Stimulated activated CD8-positive, alpha-beta memory T cell treated with anti-CD3 and anti-CD28 coated beads, Interleukin-7, amount 100 ng/mL, for 1 hour (primary cell): ENCODE measurements at regions not wholly inside any gene's neighbourhood (a gene's known extent, or its start where the extent isn't known, plus 50 kb on each side); places are given as distances from the start of the nearest gene placed in this dataset.
"Not testable (repeated sequence)": the region's sequence is repeated elsewhere in the genome, so short reads cannot be mapped to it uniquely, and the experiment has no call there.

Source experiments
- DNase-seq, 2 donors: peaks; one replicate each; pipeline ENCODE4 v3.0.0-alpha.2; 2020; ENCODE audit warnings: low read depth in 2 of 2

GRCh38 chr5:82956600-82956999, 120.6 kb downstream of the TMEM167A start:
- no peak for DNase-seq

- DNase-seq, result no peak
Observed at GRCh38 chr5:82952326-82952725, 124.9 kb downstream of the TMEM167A start.

DNA sequence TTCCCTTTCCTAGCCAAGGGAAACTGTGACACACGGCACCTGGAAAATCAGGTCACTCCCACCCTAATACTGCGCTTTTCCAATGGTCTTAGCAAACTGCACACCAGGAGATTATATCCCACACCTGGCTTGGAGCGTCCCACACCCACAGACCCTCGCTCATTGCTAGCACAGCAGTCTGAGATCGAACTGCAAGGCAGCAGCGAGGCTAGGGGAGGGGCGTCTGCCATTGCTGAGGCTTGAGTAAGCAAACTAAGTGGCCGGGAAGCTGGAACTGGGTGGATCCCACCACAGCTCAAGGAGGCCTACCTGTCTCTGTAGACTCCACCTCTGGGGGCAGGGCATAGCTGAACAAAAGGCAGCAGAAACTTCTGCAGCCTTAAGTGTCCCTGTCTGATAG, 132.9 kb downstream of the TMEM167A start:
- not testable (repeated sequence) for DNase-seq

DNA sequence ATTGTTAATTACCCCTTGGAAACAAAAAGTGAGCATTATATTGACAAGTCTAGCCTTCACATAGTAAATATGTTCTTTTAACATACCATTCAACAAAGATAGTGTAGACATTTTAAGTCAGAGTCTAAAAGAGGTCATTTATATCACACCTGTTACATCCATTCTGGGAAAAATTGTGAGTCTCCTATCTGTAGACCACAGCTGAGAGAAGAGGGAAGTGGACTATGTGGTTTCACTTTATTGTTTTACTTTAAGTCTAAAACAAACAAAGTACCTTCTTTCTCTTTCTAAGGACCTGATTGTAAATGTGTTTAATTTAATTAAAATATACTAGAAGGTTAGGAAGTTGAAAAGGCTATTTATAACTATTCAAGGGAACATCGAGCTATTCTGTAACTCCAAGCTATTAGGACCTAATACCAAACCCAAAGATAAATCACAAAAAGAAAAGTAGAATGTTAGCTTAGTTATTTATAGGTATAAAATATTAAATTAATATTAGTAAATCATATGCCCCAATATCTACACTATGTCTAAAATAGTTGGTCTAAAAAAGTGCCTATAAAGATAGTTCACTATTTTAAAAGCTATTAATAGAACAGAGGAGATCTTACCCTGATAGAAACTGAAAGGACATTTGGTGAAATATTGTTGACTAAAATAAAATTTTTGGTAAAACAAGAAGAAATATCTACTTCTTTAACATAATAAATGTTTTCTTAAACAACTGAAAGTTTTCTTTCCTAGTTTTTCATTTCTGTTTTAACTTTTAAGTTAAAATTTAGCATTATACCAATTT, 134.9 kb downstream of the TMEM167A start:
- DNase-seq, result no peak

- DNase-seq, result no peak
Observed at GRCh38 chr5:82938901-82939725, 138.1 kb downstream of the TMEM167A start.

- DNase-seq, result not testable (repeated sequence)
Observed at GRCh38 chr5:82932473-82933220, 144.5 kb downstream of the TMEM167A start.

- no peak for DNase-seq
Observed at GRCh38 chr5:82931110-82931509, 146.1 kb downstream of the TMEM167A start.

- DNase-seq, result no peak
Observed at GRCh38 chr5:82925061-82925411, 152.2 kb downstream of the TMEM167A start.

- DNase-seq, result no peak
Observed at GRCh38 chr5:82924226-82925060, 152.8 kb downstream of the TMEM167A start.

- no peak for DNase-seq
Observed at GRCh38 chr5:82922086-82922734, 155.0 kb downstream of the TMEM167A start.

- DNase-seq, result no peak
Observed at GRCh38 chr5:82918311-82919031, 158.7 kb downstream of the TMEM167A start.

DNA sequence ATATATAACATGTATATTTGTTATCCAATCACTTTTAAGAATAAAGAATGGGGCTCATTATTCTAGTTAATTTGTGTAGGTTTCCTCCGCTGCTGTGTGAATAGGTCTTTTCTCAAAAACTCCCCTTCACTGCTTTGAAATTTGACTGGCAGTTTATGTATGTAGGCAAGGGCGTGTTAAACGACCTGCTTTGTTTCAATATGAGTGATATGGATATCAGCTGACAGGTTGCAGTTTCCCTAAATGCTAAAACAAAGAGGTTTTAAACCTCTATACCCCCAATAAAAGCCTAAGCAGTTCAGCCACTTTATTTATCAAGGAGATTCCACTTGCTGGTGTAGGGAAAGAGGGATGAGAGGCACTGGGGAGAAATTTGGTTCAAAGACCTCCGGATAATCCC, 159.6 kb downstream of the TMEM167A start:
- DNase-seq, result no peak

DNA sequence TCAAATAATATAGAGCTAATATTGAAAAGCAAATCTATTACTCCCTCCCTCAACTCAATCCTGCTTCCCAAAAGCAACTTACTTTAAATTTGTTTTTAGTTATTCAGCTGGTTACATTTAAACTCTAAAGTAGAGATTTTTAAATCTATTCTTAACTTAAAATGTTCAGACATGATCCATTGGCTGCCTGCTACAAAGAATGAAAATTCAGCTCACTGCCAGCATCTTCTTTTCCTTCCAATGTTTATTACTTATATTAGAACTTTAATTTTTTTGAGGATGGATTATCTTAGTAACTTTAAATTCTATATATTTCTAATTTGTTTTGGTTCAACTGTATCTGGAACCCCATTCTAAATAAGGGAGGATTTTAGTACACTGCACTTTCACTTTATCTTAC, 163.2 kb downstream of the TMEM167A start:
- DNase-seq, result no peak

DNA sequence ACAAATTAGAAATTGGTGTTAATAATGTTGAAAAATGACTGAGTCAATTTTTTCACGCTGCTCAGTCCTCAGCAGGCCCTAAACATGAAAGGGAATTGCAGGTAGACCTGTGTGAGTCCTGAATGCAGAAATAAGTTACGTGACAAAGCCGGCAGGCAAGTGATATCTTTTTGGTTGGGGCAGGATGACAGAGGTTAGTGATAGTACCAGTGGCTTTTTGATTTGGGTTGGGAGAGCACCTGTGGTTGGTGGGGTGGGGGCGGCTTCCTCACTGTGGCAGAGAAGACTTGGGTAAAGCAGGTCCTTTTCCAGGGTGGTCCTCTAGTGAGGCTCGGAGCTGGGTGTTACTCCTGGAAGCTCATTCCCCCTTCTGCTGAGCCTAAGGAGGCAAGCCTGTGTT, 164.7 kb downstream of the TMEM167A start:
- no peak for DNase-seq

- no peak for DNase-seq
Observed at GRCh38 chr5:82911910-82912309, 165.3 kb downstream of the TMEM167A start.

- DNase-seq, result no peak
Observed at GRCh38 chr5:82910905-82911304, 166.3 kb downstream of the TMEM167A start.

- no peak for DNase-seq
Observed at GRCh38 chr5:82910491-82910890, 166.7 kb downstream of the TMEM167A start.

DNA sequence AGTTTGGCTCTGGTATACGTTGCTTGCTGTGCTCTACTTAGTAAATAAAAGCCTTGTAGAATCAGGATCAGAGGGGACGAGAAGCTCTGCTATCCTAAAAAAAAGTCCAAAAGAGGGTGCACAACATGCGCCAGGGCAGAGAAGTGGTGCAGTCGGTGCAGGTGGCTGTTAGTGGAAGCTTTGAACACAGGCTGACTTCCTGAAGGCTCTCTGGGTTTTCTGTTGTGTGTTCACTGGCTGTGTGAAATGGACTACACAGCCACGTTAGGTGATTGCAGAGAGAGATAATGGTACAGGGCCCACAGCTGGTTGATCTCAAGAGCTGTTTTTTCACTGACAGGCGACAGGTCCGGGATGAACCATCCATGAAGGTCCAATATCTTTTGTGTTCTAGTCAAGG, 167.4 kb downstream of the TMEM167A start:
- no peak for DNase-seq

DNA sequence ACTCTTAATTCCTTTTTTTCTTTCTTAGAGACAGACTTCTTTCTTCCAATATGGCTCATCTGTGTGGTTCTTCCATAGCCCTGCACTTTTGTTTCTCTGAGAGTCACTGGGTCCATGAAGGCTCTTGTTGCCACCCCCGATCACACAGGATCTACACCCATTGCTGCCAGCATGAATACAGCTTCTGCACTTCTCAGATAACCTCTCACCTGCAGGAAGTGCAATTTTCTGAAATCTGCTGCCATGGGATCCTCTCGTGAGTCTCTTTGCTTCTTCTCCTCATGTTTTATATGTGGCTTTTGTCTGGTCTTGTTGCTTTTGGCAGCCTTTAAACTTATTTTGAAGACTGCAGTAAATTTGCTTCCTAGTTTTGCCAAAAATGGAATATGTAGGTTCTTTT, 171.2 kb downstream of the TMEM167A start:
- no peak for DNase-seq

- DNase-seq, result no peak
Observed at GRCh38 chr5:82901281-82901888, 175.8 kb downstream of the TMEM167A start.
